ENCODE measurements at regions not wholly inside any gene's neighbourhood (a gene's known extent, or its start where the extent isn't known, plus 50 kb on each side); places are given as distances from the start of the nearest gene placed in this dataset.

DNA sequence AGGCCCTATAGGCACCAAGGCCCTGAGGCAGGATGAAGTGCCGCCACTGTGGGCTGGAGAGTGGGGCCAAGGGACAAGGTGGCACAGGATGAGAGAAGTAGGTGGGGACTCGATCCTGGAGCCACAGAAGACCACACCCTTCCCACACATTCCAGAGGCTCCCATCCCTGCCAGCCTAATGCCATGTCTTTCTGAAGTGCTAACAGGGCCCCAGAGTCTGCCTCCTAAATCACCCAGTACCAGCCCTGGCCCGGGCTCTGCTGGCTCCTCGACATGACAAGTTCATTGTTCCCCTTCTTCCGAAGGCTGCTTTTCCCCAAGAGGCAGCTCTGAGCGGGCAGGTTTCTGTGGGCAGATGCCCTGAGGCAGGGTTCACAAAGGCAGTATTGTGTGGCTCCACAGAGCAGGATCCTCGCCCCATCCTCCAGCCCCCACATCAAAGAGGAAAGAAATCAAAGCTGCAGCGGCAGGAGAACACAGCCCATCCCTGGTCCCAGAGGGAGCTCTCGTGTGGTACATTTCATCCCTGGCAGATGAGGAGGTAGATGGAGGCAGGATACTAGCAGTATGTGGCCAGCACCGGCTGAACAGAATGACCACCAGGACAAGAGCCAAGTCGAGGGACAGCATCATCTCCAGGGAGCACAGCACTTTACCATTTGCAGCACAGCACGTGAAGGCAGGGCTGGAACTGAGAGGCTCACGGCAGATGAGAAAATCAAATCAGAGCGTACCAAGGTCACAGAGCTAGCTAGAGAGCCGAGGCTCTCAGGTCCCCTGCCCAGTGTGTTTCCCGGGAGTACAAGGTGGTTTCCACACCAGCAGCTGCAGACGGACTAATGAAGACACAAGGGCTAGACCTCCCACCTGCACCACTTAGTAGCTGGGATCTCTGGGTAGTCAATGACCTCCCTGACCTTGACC, 64.8 kb downstream of the SYF2 start (continued):
- TF ChIP-seq, protein P1, sequence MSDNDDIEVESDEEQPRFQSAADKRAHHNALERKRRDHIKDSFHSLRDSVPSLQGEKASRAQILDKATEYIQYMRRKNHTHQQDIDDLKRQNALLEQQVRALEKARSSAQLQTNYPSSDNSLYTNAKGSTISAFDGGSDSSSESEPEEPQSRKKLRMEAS (IDR thresholded peaks at IDR 0.05) = peak; percentile 15; the same call in 1 of the 2 replicates
- TF ChIP-seq ZNF136 (CRISPR knock-in tag; IDR thresholded peaks at IDR 0.05; ENCODE audit: low read depth) (no peak; the same call in 1 of the 2 replicates), ZNF614 (CRISPR knock-in tag; IDR thresholded peaks at IDR 0.05; ENCODE audit: borderline replicate concordance) (0 out of 2 replicates have a peak, but pooled peaks have one; percentile 39), KDM5A (IDR thresholded peaks at IDR 0.05; ENCODE audit: borderline replicate concordance, low read length) (no peak), NFYB (CRISPR knock-in tag; IDR thresholded peaks at IDR 0.05) (no peak), JDP2 (CRISPR knock-in tag; IDR thresholded peaks at IDR 0.05; ENCODE audit: borderline replicate concordance) (no peak), ZNF468 (CRISPR knock-in tag; IDR thresholded peaks at IDR 0.05) (0 out of 2 replicates have a peak, but pooled peaks have one; percentile 58), ZNF101 (CRISPR knock-in tag; IDR thresholded peaks at IDR 0.05; ENCODE audit: borderline replicate concordance, low read depth) (no peak), ZNF317 (CRISPR knock-in tag; IDR thresholded peaks at IDR 0.05) (no peak), ZEB1 (IDR thresholded peaks at IDR 0.05; ENCODE audit: insufficient replicate concordance, low read depth) (peak; percentile 52), ZKSCAN1 (IDR thresholded peaks at IDR 0.05; ENCODE audit: low read length) (no peak), ISL2 (CRISPR knock-in tag; IDR thresholded peaks at IDR 0.05) (peak; percentile 78; the same call in 1 of the 2 replicates), MYC (CRISPR knock-in tag; IDR thresholded peaks at IDR 0.05; ENCODE audit: borderline replicate concordance) (peak; percentile 68; the same call in 1 of the 2 replicates), IKZF4 (CRISPR knock-in tag; IDR thresholded peaks at IDR 0.05; ENCODE audit: borderline replicate concordance, low read depth, not compliant biosample characterization) (no peak), EZH2 (conservative IDR thresholded peaks at IDR 0.05; ENCODE audit: low read depth, low read length) (no peak), ZBTB7B (CRISPR knock-in tag; IDR thresholded peaks at IDR 0.05) (peak; percentile 68; the same call in 1 of the 2 replicates), NBN (conservative IDR thresholded peaks at IDR 0.05) (no peak)
- TF ChIP-seq, protein P2, sequence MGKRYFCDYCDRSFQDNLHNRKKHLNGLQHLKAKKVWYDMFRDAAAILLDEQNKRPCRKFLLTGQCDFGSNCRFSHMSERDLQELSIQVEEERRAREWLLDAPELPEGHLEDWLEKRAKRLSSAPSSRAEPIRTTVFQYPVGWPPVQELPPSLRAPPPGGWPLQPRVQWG (CRISPR knock-in tag; IDR thresholded peaks at IDR 0.05; ENCODE audit: borderline replicate concordance, low read depth) = no peak
- TF ChIP-seq, protein P3, sequence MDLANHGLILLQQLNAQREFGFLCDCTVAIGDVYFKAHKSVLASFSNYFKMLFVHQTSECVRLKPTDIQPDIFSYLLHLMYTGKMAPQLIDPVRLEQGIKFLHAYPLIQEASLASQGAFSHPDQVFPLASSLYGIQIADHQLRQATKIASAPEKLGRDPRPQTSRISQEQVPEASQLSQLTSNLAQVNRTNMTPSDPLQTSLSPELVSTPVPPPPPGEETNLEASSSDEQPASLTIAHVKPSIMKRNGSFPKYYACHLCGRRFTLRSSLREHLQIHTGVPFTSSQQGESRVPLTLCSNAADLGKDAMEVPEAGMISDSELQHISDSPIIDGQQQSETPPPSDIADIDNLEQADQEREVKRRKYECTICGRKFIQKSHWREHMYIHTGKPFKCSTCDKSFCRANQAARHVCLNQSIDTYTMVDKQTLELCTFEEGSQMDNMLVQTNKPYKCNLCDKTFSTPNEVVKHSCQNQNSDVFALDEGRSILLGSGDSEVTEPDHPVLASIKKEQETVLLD (CRISPR knock-in tag; IDR thresholded peaks at IDR 0.05; ENCODE audit: low read depth) = no peak
- TF ChIP-seq, protein P4, sequence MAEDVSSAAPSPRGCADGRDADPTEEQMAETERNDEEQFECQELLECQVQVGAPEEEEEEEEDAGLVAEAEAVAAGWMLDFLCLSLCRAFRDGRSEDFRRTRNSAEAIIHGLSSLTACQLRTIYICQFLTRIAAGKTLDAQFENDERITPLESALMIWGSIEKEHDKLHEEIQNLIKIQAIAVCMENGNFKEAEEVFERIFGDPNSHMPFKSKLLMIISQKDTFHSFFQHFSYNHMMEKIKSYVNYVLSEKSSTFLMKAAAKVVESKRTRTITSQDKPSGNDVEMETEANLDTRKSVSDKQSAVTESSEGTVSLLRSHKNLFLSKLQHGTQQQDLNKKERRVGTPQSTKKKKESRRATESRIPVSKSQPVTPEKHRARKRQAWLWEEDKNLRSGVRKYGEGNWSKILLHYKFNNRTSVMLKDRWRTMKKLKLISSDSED (CRISPR knock-in tag; IDR thresholded peaks at IDR 0.05) = no peak
- TF ChIP-seq, protein P5, sequence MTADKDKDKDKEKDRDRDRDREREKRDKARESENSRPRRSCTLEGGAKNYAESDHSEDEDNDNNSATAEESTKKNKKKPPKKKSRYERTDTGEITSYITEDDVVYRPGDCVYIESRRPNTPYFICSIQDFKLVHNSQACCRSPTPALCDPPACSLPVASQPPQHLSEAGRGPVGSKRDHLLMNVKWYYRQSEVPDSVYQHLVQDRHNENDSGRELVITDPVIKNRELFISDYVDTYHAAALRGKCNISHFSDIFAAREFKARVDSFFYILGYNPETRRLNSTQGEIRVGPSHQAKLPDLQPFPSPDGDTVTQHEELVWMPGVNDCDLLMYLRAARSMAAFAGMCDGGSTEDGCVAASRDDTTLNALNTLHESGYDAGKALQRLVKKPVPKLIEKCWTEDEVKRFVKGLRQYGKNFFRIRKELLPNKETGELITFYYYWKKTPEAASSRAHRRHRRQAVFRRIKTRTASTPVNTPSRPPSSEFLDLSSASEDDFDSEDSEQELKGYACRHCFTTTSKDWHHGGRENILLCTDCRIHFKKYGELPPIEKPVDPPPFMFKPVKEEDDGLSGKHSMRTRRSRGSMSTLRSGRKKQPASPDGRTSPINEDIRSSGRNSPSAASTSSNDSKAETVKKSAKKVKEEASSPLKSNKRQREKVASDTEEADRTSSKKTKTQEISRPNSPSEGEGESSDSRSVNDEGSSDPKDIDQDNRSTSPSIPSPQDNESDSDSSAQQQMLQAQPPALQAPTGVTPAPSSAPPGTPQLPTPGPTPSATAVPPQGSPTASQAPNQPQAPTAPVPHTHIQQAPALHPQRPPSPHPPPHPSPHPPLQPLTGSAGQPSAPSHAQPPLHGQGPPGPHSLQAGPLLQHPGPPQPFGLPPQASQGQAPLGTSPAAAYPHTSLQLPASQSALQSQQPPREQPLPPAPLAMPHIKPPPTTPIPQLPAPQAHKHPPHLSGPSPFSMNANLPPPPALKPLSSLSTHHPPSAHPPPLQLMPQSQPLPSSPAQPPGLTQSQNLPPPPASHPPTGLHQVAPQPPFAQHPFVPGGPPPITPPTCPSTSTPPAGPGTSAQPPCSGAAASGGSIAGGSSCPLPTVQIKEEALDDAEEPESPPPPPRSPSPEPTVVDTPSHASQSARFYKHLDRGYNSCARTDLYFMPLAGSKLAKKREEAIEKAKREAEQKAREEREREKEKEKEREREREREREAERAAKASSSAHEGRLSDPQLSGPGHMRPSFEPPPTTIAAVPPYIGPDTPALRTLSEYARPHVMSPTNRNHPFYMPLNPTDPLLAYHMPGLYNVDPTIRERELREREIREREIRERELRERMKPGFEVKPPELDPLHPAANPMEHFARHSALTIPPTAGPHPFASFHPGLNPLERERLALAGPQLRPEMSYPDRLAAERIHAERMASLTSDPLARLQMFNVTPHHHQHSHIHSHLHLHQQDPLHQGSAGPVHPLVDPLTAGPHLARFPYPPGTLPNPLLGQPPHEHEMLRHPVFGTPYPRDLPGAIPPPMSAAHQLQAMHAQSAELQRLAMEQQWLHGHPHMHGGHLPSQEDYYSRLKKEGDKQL (CRISPR knock-in tag; IDR thresholded peaks at IDR 0.05; ENCODE audit: low read depth) = peak; percentile 59; the same call in 1 of the 2 replicates

Data from HepG2 (cell line).